Prostate gland (tissue), 2 donors: ENCODE measurements at regions not wholly inside any gene's neighbourhood (a gene's known extent, or its start where the extent isn't known, plus 50 kb on each side); places are given as distances from the start of the nearest gene placed in this dataset.

ENCODE experiments used
- DNase-seq: peaks from one replicate; pipeline ENCODE4 v3.0.0-alpha.2; 2019; ENCODE audit warnings: low spot score
- H3K27ac ChIP-seq, 2 donors: fragments of 200-600 bp; sonication (generic); 2 replicates each; pipeline ENCODE4 v1.5.1; 2017 to 2019
- H3K27me3 ChIP-seq: fragments of 200-600 bp; sonication (generic); replicated peaks from 2 replicates; pipeline ENCODE4 v1.5.1; 2019; ENCODE audit not compliant: insufficient read depth
- H3K36me3 ChIP-seq, 2 donors: fragments of 200-600 bp; sonication (generic); 1 replicate in 1 of 2; 2 replicates in 1 of 2; pipeline versions ENCODE4 v1.5.1 to v1.8.1; 2017 to 2019
- H3K4me1 ChIP-seq: fragments of 200-600 bp; sonication (generic); replicated peaks from 2 replicates; pipeline ENCODE4 v1.5.1; 2019
- H3K4me3 ChIP-seq, 2 donors: fragments of 200-600 bp; sonication (generic); 2 replicates each; pipeline ENCODE4 v1.5.1; 2017 to 2019
- H3K9me3 ChIP-seq: fragments of 200-600 bp; sonication (generic); 2 replicates; pipeline ENCODE4 v1.5.1; 2017
- CTCF ChIP-seq, 4 experiments: fragments of 200-600 bp in 2 of 4; fragments of 450-650 bp in 2 of 4; sonication (generic) in 2 of 4; IDR thresholded peaks; 1 replicate in 3 of 4; 2 replicates in 1 of 4; pipeline ENCODE4 v1.5.1; 2016 to 2019; ENCODE audit warnings: antibody characterized with exemption in 4 of 4, mild to moderate bottlenecking in 2 of 4, moderate library complexity in 2 of 4
- POLR2A ChIP-seq: fragments of 450-650 bp; IDR thresholded peaks from one replicate; pipeline ENCODE4 v1.6.1; 2016; ENCODE audit warnings: antibody characterized with exemption, mild to moderate bottlenecking
- POLR2AphosphoS5 ChIP-seq: sonication (generic); formaldehyde crosslinking; IDR thresholded peaks from one replicate; pipeline ENCODE4 v1.6.1; 2017; ENCODE audit warnings: antibody characterized with exemption
- WGBS: methylation state at CpG from one replicate; pipeline ENCODE4 v1.1.5; 2018; 5-methylcytosine and 5-hydroxymethylcytosine counted together
- intact Hi-C: fragments of 100-400 bp; cut with DNase I; formaldehyde crosslinking; loops from one replicate; pipeline ENCODE4 v1.14.2; 2022

DNA sequence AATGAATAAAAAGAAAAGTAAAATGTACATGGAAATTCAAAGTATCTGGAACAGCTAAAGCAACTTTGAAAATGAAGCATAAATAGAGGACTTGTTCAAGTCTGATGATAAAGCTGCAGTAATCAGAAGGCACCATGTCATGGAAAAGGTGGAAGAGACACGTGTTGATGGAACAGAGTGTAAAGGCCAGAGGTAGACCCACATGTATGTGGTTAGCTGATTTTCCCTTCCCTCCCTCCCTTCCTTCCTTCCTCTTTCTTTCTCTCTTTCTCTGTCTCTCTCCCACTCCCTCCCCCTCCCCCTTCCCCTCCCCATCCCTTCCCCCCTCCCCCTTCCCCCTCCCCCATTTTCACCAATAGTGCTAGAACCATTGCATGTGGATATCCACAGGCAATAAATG lies 58.7 kb upstream of the FCN1 start:
- Histone ChIP-seq H3K4me1 (no peaks in the 10 kb centered on the region), H3K36me3 (no peaks in the 10 kb centered on the region), H3K4me3 (no peak overlapping the region), H3K27me3 (no peaks in the 10 kb centered on the region), H3K27ac (no peak overlapping the region), H3K9me3 (no peaks in the 10 kb centered on the region)
- intact Hi-C loops, result no loop called here
- WGBS, result 60% methylated on average over 1 of the region's 1 CpG
- no peak for DNase-seq
- TF ChIP-seq POLR2AphosphoS5, result no peak
- TF ChIP-seq CTCF (IDR thresholded peaks at IDR 0.05), result no peak
- TF ChIP-seq POLR2A, result no peak

DNA sequence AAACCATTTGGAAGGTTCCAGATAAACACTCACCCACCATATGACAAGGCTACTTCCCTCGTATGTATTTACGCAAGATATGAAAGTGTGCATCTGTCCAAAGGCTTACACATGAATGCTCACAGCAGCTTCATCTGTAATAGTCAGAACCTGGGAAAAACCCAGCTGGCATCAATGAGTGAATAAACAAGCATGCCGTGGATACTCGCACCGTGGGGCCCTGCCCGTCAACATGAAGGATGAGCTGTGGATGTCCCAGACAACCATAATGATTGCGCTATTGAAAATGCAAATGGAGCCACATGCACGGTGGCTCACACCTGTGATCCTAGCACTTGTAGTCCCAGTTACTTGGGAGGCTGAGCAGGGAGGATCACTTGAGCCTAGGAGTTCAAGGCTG lies 60.6 kb upstream of the FCN1 start:
- Histone ChIP-seq H3K9me3 (no peaks in the 10 kb centered on the region), H3K4me1 (no peaks in the 10 kb centered on the region), H3K27ac (no peak overlapping the region), H3K4me3 (no peak overlapping the region), H3K27me3 (no peaks in the 10 kb centered on the region), H3K36me3 (no peaks in the 10 kb centered on the region)
- intact Hi-C loops, result no loop called here
- TF ChIP-seq POLR2A (no peak), CTCF (IDR thresholded peaks at IDR 0.05) (no peak), POLR2AphosphoS5 (no peak)
- DNase-seq, result no peak
- 79% methylated on average over 8 of the region's 8 CpGs for WGBS

DNA sequence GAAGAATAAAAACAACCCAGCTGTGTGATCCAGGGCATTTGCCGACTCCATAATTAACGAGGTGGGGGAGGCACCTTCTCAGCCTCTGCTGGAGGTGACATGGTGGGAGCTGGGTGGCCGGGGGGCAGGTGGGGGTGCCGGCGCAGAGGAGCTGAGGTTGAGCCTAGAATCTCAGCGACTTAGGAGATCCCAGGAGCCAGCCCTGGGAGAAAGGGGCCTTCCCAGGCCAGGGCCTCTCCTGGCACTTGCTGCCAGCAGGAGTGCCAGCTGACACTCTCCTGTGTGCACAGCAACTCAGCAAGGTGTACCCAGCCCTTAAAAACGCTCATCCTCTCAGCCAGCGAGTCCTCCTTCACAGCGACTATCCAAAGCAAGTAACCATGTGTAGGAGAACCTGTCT lies 62.8 kb upstream of the FCN1 start:
- whole genome bisulfite sequencing, result 71% methylated on average over 9 of the region's 9 CpGs

GRCh38 chr9:134980991-134981390 lies 63.3 kb upstream of the FCN1 start:
- no peak for DNase-seq
- no peaks in the 10 kb centered on the region for H3K36me3 ChIP-seq
- intact Hi-C loops, result no loop called here
- no peaks in the 10 kb centered on the region for H3K9me3 ChIP-seq
- H3K4me3 ChIP-seq, result no peak overlapping the region
- 89% methylated on average over 10 of the region's 10 CpGs for WGBS
- H3K27ac ChIP-seq, result no peak overlapping the region
- no peaks in the 10 kb centered on the region for H3K4me1 ChIP-seq
- no peak for TF ChIP-seq POLR2AphosphoS5
- TF ChIP-seq CTCF (IDR thresholded peaks at IDR 0.05), result no peak
- TF ChIP-seq POLR2A, result no peak
- no peaks in the 10 kb centered on the region for H3K27me3 ChIP-seq

More for the DNA sequence above, 62.8 kb upstream of the FCN1 start:
- no peak overlapping the region for H3K4me3 ChIP-seq
- no peaks in the 10 kb centered on the region for H3K4me1 ChIP-seq
- no peak for DNase-seq
- TF ChIP-seq POLR2A (no peak), POLR2AphosphoS5 (no peak), CTCF (IDR thresholded peaks at IDR 0.05) (no peak)
- intact Hi-C loops, result no loop called here
- H3K27ac ChIP-seq, result no peak overlapping the region
- H3K36me3 ChIP-seq, result no peaks in the 10 kb centered on the region
- H3K27me3 ChIP-seq, result no peaks in the 10 kb centered on the region
- H3K9me3 ChIP-seq, result no peaks in the 10 kb centered on the region

DNA sequence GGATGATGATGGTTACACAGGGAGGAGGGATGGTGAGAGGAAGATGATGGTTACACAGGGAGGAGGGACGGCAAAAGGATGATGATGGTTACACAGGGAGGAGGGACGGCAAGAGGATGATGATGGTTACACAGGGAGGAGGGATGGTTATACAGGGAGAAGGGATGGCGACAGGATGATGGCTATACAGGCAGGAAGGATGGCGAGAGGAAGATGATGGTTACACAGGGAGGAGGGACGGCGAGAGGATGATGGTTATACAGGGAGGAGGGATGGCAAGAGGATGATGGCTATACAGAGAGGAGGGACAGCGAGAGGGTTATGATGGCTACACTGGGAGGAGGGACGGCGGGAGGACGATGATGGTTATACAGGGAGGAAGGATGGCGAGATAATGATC lies 64.1 kb upstream of the FCN1 start:
- intact Hi-C loops, result no loop called here
- WGBS, result 87% methylated on average over 11 of the region's 11 CpGs
- no peaks in the 10 kb centered on the region for H3K27me3 ChIP-seq
- no peaks in the 10 kb centered on the region for H3K4me1 ChIP-seq
- no peak overlapping the region for H3K4me3 ChIP-seq
- H3K27ac ChIP-seq, result no peak overlapping the region
- no peak for DNase-seq
- H3K9me3 ChIP-seq, result no peaks in the 10 kb centered on the region
- TF ChIP-seq POLR2AphosphoS5, result no peak
- no peak for TF ChIP-seq POLR2A
- TF ChIP-seq CTCF (IDR thresholded peaks at IDR 0.05), result no peak
- no peaks in the 10 kb centered on the region for H3K36me3 ChIP-seq
